Neural cell (in vitro differentiated cells): ENCODE measurements at regions not wholly inside any gene's neighbourhood (a gene's known extent, or its start where the extent isn't known, plus 50 kb on each side); places are given as distances from the start of the nearest gene placed in this dataset.

Source experiments
- EP300 ChIP-seq: fragments of 450-650 bp; conservative IDR thresholded peaks from 2 replicates; pipeline ENCODE4 v1.6.1; 2014; ENCODE audit warnings: antibody characterized with exemption, mild to moderate bottlenecking, moderate library complexity; ENCODE audit not compliant: poor library complexity, severe bottlenecking
- EZH2 ChIP-seq: fragments of 200-600, 300-800 bp; shearing (Covaris generic), sonication (generic); IDR thresholded peaks from 2 replicates; pipeline ENCODE4 v1.6.1; 2014; ENCODE audit warnings: antibody characterized with exemption, low read length, borderline replicate concordance, mild to moderate bottlenecking; ENCODE audit not compliant: insufficient read depth, poor library complexity, severe bottlenecking
- POLR2AphosphoS5 ChIP-seq: IDR thresholded peaks from 2 replicates; pipeline ENCODE4 v1.6.1; 2012
- REST ChIP-seq: IDR thresholded peaks from 2 replicates; pipeline ENCODE4 v1.6.1; 2012; ENCODE audit warnings: borderline replicate concordance
- TF ChIP-seq, protein P1 (sequence below): fragments of 450-650 bp; IDR thresholded peaks from 2 replicates; pipeline ENCODE4 v1.5.1; 2014; ENCODE audit warnings: antibody characterized with exemption, mild to moderate bottlenecking, moderate library complexity; ENCODE audit not compliant: poor library complexity, severe bottlenecking

- TF ChIP-seq, protein P1, sequence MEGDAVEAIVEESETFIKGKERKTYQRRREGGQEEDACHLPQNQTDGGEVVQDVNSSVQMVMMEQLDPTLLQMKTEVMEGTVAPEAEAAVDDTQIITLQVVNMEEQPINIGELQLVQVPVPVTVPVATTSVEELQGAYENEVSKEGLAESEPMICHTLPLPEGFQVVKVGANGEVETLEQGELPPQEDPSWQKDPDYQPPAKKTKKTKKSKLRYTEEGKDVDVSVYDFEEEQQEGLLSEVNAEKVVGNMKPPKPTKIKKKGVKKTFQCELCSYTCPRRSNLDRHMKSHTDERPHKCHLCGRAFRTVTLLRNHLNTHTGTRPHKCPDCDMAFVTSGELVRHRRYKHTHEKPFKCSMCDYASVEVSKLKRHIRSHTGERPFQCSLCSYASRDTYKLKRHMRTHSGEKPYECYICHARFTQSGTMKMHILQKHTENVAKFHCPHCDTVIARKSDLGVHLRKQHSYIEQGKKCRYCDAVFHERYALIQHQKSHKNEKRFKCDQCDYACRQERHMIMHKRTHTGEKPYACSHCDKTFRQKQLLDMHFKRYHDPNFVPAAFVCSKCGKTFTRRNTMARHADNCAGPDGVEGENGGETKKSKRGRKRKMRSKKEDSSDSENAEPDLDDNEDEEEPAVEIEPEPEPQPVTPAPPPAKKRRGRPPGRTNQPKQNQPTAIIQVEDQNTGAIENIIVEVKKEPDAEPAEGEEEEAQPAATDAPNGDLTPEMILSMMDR = no peak
- no peak for TF ChIP-seq POLR2AphosphoS5
- TF ChIP-seq REST = no peak
- TF ChIP-seq EP300 = no peak
- TF ChIP-seq EZH2 = no peak
Observed at GRCh38 chr6:145118224-145118623, 617.1 kb downstream of the EPM2A start.
